ENCODE measurements at regions not wholly inside any gene's neighbourhood (a gene's known extent, or its start where the extent isn't known, plus 50 kb on each side); places are given as distances from the start of the nearest gene placed in this dataset.

GRCh38 chr6:91081452-91082067 is 494.7 kb upstream of the MAP3K7 start:
- TF ChIP-seq EZH2 (IDR thresholded peaks at IDR 0.05; ENCODE audit: low read length, unreplicated experiment): no peak
- TF ChIP-seq CTCF (conservative IDR thresholded peaks at IDR 0.05; ENCODE audit: low read depth, low read length): peak; percentile 75

Measured in PC-3 (cell line).